Naive thymus-derived CD4-positive, alpha-beta T cell (primary cell): ENCODE measurements at regions not wholly inside any gene's neighbourhood (a gene's known extent, or its start where the extent isn't known, plus 50 kb on each side); places are given as distances from the start of the nearest gene placed in this dataset.

ENCODE experiments used
- ATAC-seq: fragments of 150-1000 bp; cut with Tn5 transposase; 2 replicates; pipeline ENCODE4 v1.10.0; 2021; ENCODE audit warnings: mild to moderate bottlenecking, moderate library complexity
- CTCF ChIA-PET: fragments of 350-600 bp; sonication (Branson Sonifier 250); formaldehyde crosslinking; loops from one replicate; lab custom pipeline; 2021; ENCODE audit warnings: antibody characterized with exemption; lab: Charles Lee
- POLR2A ChIA-PET: fragments of 350-600 bp; sonication (Branson Sonifier 250); formaldehyde crosslinking; loops from one replicate; lab custom pipeline; 2021; ENCODE audit warnings: antibody characterized with exemption, inconsistent platforms; lab: Charles Lee
- DNase-seq, 9 donors: peaks; one replicate each; pipeline versions ENCODE4 v3.0.0 to v3.0.0-alpha.2; 2020 to 2022; ENCODE audit warnings: mixed read lengths in 1 of 9
- H3K27ac ChIP-seq: one replicate; pipeline ENCODE4 v1.7.0; 2013; ENCODE audit warnings: mild to moderate bottlenecking, low read depth, low read length, moderate library complexity
- H3K27me3 ChIP-seq, 2 donors: one replicate each; pipeline ENCODE4 v1.7.0; 2013; ENCODE audit warnings: low read length in 2 of 2, mild to moderate bottlenecking in 2 of 2, moderate library complexity in 2 of 2; ENCODE audit not compliant: control insufficient read depth in 2 of 2, insufficient read depth in 2 of 2
- H3K36me3 ChIP-seq, 3 experiments: 1 replicate in 2 of 3; 2 replicates in 1 of 3; pipeline ENCODE4 v1.7.0; 2013; ENCODE audit warnings: low read length in 3 of 3, mild to moderate bottlenecking in 3 of 3, moderate library complexity in 1 of 3; ENCODE audit not compliant: insufficient read depth in 3 of 3, control insufficient read depth in 2 of 3
- H3K4me1 ChIP-seq, 2 donors: one replicate each; pipeline ENCODE4 v1.7.0; 2013; ENCODE audit warnings: low read length in 2 of 2, mild to moderate bottlenecking in 2 of 2, moderate library complexity in 1 of 2; ENCODE audit not compliant: control insufficient read depth in 2 of 2, insufficient read depth in 2 of 2
- H3K4me3 ChIP-seq: 2 replicates; pipeline ENCODE4 v1.7.0; 2013; ENCODE audit warnings: mild to moderate bottlenecking, low read length
- H3K9me3 ChIP-seq, 3 experiments: 1 replicate in 2 of 3; 2 replicates in 1 of 3; pipeline ENCODE4 v1.7.0; 2013; ENCODE audit warnings: low read length in 3 of 3; ENCODE audit not compliant: control insufficient read depth in 2 of 3
- H3K27ac Mint-ChIP-seq, 9 donors: one replicate each; pipeline ENCODE4 v1.8.0; 2020 to 2022; ENCODE audit warnings: mixed read lengths in 9 of 9, mild to moderate bottlenecking in 8 of 9, moderate library complexity in 5 of 9, inconsistent platforms in 2 of 9
- H3K27me3 Mint-ChIP-seq, 5 donors: one replicate each; pipeline ENCODE4 v1.8.0; 2021 to 2022; ENCODE audit warnings: mixed read lengths in 5 of 5, mild to moderate bottlenecking in 1 of 5
- H3K36me3 Mint-ChIP-seq, 5 donors: one replicate each; pipeline ENCODE4 v1.8.0; 2020 to 2022; ENCODE audit warnings: mixed read lengths in 5 of 5, mild to moderate bottlenecking in 3 of 5, inconsistent platforms in 1 of 5
- H3K4me1 Mint-ChIP-seq, 7 donors: one replicate each; pipeline ENCODE4 v1.8.0; 2020 to 2022; ENCODE audit warnings: mixed read lengths in 7 of 7, mild to moderate bottlenecking in 3 of 7, inconsistent platforms in 1 of 7
- H3K4me3 Mint-ChIP-seq, 10 donors: one replicate each; pipeline ENCODE4 v1.8.0; 2020 to 2022; ENCODE audit warnings: mild to moderate bottlenecking in 10 of 10, mixed read lengths in 10 of 10, moderate library complexity in 6 of 10, inconsistent platforms in 2 of 10
- H3K9me3 Mint-ChIP-seq, 11 donors: one replicate each; pipeline ENCODE4 v1.8.0; 2020 to 2022; ENCODE audit warnings: mixed read lengths in 11 of 11, mild to moderate bottlenecking in 4 of 11, inconsistent platforms in 1 of 11, moderate library complexity in 1 of 11
- intact Hi-C, 2 donors: fragments of 100-400 bp; cut with micrococcal nuclease; formaldehyde crosslinking; loops; one replicate each; pipeline ENCODE4 v1.15.1; 2023

DNA sequence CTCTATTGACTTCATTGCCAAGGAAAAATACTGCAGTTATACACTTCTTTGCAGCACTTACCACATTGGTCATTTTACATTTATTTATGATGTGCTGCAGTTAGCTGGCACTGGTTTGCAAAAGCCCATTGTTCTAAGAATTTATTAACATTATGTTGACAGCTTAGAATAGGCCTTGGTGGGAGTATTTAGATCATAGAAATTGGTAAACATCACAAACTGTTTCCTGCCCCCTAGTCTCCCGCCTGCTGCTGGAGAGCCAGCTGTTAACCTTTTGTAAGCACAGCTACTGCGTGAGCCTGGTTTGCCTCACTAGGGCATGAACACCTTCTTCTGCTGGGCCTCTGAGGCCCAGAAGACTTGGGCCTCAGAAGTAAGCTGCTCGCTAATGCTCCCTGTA, 651.4 kb upstream of the GOT2 start:
- Histone ChIP-seq H3K9me3 (no peaks in the 10 kb centered on the region), H3K27me3 (no peaks in the 10 kb centered on the region), H3K36me3 (no peaks in the 10 kb centered on the region), H3K27ac (no peak overlapping the region), H3K4me1 (no peaks in the 10 kb centered on the region), H3K4me3 (no peak overlapping the region)
- H3K27ac Mint-ChIP-seq: no peak overlapping the region
- no peaks in the 10 kb centered on the region for H3K36me3 Mint-ChIP-seq
- no peak for ATAC-seq
- CTCF ChIA-PET: interaction anchor here (0.7 kb wide), 1 partner anchor 393 kb away, joined by 4 read pairs; no protein-coding TSS in a partner anchor
- no peak overlapping the region for H3K4me3 Mint-ChIP-seq
- intact Hi-C loops: no loop called here
- peaks cover 0 to 7% (median 0%) of the 10 kb centered on the region in 5 donors for H3K27me3 Mint-ChIP-seq
- H3K4me1 Mint-ChIP-seq: no peaks in the 10 kb centered on the region
- no peak for DNase-seq
- POLR2A ChIA-PET: no interaction called here
- H3K9me3 Mint-ChIP-seq: peaks cover 0 to 8% (median 0%) of the 10 kb centered on the region in 11 donors

DNA sequence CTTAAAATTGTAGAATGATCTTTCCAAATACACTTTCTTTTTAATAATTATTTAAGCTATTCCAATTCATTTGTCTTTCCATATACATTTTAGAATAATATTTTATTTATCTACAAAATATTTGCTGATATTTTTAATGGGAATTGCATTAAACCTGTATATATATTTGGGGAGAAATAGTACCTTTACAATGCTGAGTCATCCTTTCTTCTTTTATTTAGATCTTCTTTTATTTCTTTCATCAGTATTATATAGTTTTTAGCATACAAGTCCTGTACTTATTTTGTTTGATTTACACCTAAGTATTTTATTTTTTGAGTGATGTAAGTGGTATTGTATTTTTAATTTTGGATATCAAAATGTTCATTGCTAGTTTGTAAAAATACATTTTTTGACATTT, 639.5 kb upstream of the GOT2 start:
- H3K4me1 Mint-ChIP-seq: no peaks in the 10 kb centered on the region
- ATAC-seq: no peak

DNA sequence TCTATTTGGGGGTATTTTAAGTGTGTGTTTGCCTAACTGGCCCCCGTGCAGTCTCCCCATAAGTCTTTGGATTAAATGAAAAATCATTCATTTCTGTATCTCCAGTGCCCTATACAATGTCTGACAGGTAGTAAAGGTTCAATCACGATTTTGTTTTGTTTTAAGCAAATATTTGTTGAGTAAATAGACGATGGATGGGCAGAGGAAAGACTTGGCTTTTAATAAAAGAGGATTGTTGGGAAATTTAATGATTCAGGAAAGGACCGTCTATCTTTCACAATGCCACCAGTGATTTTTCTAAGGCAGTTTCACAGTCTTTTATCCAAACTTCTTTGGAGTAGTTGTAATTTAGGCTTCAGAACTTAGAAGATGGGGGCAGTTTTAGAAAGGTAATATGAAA, 636.6 kb upstream of the GOT2 start:
- DNase-seq (no peak), ATAC-seq (no peak)
- H3K27ac ChIP-seq: no peak overlapping the region
- H3K27me3 ChIP-seq: no peaks in the 10 kb centered on the region
- CTCF ChIA-PET: no interaction called here
- H3K4me1 Mint-ChIP-seq: no peaks in the 10 kb centered on the region
- intact Hi-C loops: no loop called here
- peaks cover 0 to 9% (median 0%) of the 10 kb centered on the region in 5 donors for H3K27me3 Mint-ChIP-seq
- no peaks in the 10 kb centered on the region for H3K9me3 ChIP-seq
- POLR2A ChIA-PET: no interaction called here
- H3K4me3 ChIP-seq: no peak overlapping the region
- no peaks in the 10 kb centered on the region for H3K4me1 ChIP-seq
- H3K9me3 Mint-ChIP-seq: peaks cover 0 to 15% (median 4%) of the 10 kb centered on the region in 11 donors
- no peak overlapping the region for H3K27ac Mint-ChIP-seq
- no peaks in the 10 kb centered on the region for H3K36me3 ChIP-seq
- H3K4me3 Mint-ChIP-seq: no peak overlapping the region
- no peaks in the 10 kb centered on the region for H3K36me3 Mint-ChIP-seq

More for the DNA sequence above, 639.5 kb upstream of the GOT2 start:
- ChIA-PET POLR2A (no interaction called here), CTCF (interaction anchor here (0.7 kb wide), 1 partner anchor 618 kb away, joined by 3 read pairs; no protein-coding TSS in a partner anchor)
- Mint-ChIP-seq H3K27ac (no peak overlapping the region), H3K27me3 (peaks cover 0 to 11% (median 0%) of the 10 kb centered on the region in 5 donors), H3K9me3 (peaks cover 0 to 13% (median 3%) of the 10 kb centered on the region in 11 donors), H3K36me3 (no peaks in the 10 kb centered on the region), H3K4me3 (no peak overlapping the region)
- Histone ChIP-seq H3K36me3 (no peaks in the 10 kb centered on the region), H3K27ac (no peak overlapping the region), H3K27me3 (no peaks in the 10 kb centered on the region), H3K4me1 (no peaks in the 10 kb centered on the region), H3K9me3 (no peaks in the 10 kb centered on the region), H3K4me3 (no peak overlapping the region)
- intact Hi-C loops: no loop called here
- no peak for DNase-seq

DNA sequence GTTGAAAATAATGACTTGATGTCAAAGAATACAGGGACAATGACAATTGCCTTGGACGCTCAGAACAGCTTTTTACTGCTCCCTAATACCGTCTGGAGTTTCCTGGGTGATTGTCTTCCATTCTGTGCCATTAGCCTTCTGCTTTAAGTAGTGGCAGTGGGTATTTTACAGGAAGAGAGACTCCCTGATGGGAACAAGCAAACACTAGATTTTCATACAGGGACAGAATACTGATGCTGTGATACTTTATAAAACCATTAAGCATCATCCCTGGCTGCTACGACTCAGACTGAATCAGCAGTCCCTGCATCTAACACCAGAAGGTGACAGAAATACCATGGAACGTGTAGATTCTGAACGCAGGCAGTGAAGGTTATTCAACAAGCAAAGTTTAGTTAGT, 635.4 kb upstream of the GOT2 start:
- intact Hi-C loops: no loop called here
- Mint-ChIP-seq H3K9me3 (peaks cover 0 to 15% (median 1%) of the 10 kb centered on the region in 11 donors), H3K4me3 (no peak overlapping the region), H3K4me1 (no peaks in the 10 kb centered on the region), H3K27ac (no peak overlapping the region), H3K36me3 (no peaks in the 10 kb centered on the region), H3K27me3 (peaks cover 0 to under 1% (median 0%) of the 10 kb centered on the region in 5 donors)
- DNase-seq: no peak
- Histone ChIP-seq H3K4me3 (no peak overlapping the region), H3K27me3 (no peaks in the 10 kb centered on the region), H3K9me3 (no peaks in the 10 kb centered on the region), H3K4me1 (no peaks in the 10 kb centered on the region), H3K36me3 (no peaks in the 10 kb centered on the region), H3K27ac (no peak overlapping the region)
- ChIA-PET CTCF (no interaction called here), POLR2A (no interaction called here)
- no peak for ATAC-seq

DNA sequence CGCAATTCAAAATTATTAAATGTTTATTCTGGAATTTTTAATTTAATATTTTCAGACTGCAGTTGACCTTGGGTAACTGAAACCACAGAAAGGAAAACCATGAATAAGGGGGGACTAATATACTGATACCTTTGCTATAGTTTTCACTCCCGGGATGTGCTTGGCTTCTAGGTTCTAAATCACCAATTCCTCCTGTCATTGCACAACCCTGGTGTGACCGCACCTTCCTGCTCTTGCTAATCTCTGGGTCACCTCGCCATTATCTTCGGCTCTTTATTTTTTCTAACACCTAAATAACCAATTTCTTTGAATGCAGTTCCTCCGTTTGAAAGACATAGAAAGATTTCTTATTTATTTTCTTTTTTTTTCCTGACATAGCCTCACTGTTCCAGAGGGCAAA, 634.5 kb upstream of the GOT2 start:
- Histone ChIP-seq H3K27ac (no peak overlapping the region), H3K36me3 (no peaks in the 10 kb centered on the region), H3K9me3 (no peaks in the 10 kb centered on the region), H3K27me3 (no peaks in the 10 kb centered on the region), H3K4me1 (no peaks in the 10 kb centered on the region), H3K4me3 (no peak overlapping the region)
- H3K27ac Mint-ChIP-seq: no peak overlapping the region
- DNase-seq (no peak), ATAC-seq (no peak)
- POLR2A ChIA-PET: no interaction called here
- H3K9me3 Mint-ChIP-seq: peaks cover 0 to 15% (median 1%) of the 10 kb centered on the region in 11 donors
- intact Hi-C loops: no loop called here
- H3K36me3 Mint-ChIP-seq: no peaks in the 10 kb centered on the region
- no peaks in the 10 kb centered on the region for H3K4me1 Mint-ChIP-seq
- CTCF ChIA-PET: no interaction called here
- H3K27me3 Mint-ChIP-seq: no peaks in the 10 kb centered on the region
- H3K4me3 Mint-ChIP-seq: no peak overlapping the region

DNA sequence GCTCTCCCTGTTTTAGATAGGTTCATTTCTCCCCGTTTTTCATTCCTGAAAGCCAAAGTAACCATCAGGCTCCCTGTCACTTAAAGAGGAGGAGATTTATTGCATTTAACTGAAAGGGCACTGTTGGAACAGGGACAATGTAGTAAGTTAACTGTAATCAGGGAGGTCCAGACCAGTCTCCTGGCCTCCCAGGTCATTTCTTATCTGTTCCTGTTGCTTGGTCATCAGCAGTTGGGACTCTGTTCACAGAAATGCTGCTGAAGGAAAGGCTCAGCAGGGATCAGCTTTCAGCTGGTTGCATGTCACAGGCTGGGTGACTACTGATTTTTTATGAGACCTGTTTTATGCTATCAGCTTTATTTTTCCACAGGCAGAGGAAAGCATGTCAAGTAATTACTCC, 622.6 kb upstream of the GOT2 start:
- no peak for DNase-seq
- Mint-ChIP-seq H3K9me3 (peaks cover 0 to 14% (median 3%) of the 10 kb centered on the region in 11 donors), H3K36me3 (no peaks in the 10 kb centered on the region), H3K27me3 (no peaks in the 10 kb centered on the region), H3K4me1 (no peaks in the 10 kb centered on the region), H3K4me3 (no peak overlapping the region), H3K27ac (no peak overlapping the region)
- H3K4me3 ChIP-seq: no peak overlapping the region
- no peak overlapping the region for H3K27ac ChIP-seq
- H3K36me3 ChIP-seq: no peaks in the 10 kb centered on the region
- CTCF ChIA-PET: no interaction called here
- H3K9me3 ChIP-seq: no peaks in the 10 kb centered on the region
- H3K4me1 ChIP-seq: no peaks in the 10 kb centered on the region
- ATAC-seq: no peak
- no peaks in the 10 kb centered on the region for H3K27me3 ChIP-seq
- POLR2A ChIA-PET: no interaction called here
- intact Hi-C loops: no loop called here

DNA sequence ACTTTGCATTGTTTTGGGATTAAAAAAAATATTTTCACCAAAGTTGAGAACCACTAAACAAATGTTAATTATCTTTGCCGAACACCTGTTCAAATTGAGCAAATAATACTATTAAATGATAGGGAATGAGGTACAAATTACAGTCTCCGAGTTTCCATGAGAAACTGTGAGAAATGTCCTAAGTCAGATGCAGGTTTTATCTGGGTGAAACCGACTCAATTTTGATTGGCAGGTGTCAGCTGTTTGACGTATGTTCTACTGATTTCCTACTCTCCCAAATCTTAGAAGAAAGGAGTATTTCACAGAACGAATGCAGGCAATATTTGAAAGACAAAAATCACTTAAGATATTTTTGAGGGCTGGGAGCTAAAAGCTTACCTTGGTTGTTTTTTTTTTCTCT, 622.0 kb upstream of the GOT2 start:
- H3K36me3 ChIP-seq: no peaks in the 10 kb centered on the region
- Mint-ChIP-seq H3K4me1 (no peaks in the 10 kb centered on the region), H3K4me3 (no peak overlapping the region), H3K27ac (no peak overlapping the region), H3K36me3 (no peaks in the 10 kb centered on the region), H3K9me3 (peaks cover 0 to 14% (median 2%) of the 10 kb centered on the region in 11 donors), H3K27me3 (no peaks in the 10 kb centered on the region)
- no peaks in the 10 kb centered on the region for H3K9me3 ChIP-seq
- DNase-seq: no peak
- intact Hi-C loops: no loop called here
- H3K27me3 ChIP-seq: no peaks in the 10 kb centered on the region
- ChIA-PET CTCF (no interaction called here), POLR2A (no interaction called here)
- H3K4me3 ChIP-seq: no peak overlapping the region
- no peaks in the 10 kb centered on the region for H3K4me1 ChIP-seq
- no peak overlapping the region for H3K27ac ChIP-seq
- no peak for ATAC-seq
